HG03280 (cell line): ENCODE measurements at regions not wholly inside any gene's neighbourhood (a gene's known extent, or its start where the extent isn't known, plus 50 kb on each side); places are given as distances from the start of the nearest gene placed in this dataset.
"Not testable (repeated sequence)": the region's sequence is repeated elsewhere in the genome, so short reads cannot be mapped to it uniquely, and the experiment has no call there.

Experiments
- ATAC-seq: cut with Tn5 transposase; IDR thresholded peaks from one replicate; pipeline ENCODE4 v1.9.1; 2021; ENCODE audit warnings: mild to moderate bottlenecking, moderate library complexity; ENCODE audit not compliant: unreplicated experiment

DNA sequence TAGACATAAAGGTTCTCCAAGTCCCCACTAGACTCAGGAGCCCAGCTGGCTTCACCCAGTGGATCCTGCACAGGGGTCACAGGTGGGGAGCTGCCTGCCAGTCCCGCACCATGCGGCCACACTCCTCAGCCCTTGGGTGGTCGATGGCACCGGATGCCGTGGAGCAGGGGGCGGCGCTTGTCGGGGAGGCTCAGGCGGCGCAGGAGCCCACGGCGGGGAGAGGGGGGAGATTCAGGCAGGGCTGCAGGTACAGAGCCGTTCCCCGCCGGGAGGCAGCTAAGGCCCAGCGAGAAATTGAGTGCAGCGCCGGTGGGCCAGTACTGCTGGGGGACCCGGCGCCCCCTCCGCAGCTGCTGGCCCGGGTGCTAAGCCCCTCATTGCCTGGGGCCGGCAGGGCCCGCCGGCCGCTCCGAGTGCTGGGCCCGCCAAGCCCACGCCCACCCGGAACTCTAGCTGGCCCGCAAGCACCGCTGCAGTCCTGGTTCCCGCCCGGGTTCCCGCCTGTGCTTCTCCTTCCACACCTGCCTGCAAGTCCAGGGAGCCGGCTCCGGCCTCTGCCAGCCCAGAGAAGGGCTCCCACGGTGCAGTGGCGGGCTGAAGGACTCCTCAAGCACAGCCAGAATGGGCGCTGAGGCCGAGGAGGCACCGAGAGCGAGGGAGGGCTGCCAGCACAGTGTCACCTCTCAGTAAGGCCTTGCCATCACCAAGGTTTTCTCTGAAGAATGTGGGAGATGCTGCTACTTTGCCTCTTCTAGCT is 58.4 kb upstream of the PPP1R12A start:
- ATAC-seq: no peak

DNA sequence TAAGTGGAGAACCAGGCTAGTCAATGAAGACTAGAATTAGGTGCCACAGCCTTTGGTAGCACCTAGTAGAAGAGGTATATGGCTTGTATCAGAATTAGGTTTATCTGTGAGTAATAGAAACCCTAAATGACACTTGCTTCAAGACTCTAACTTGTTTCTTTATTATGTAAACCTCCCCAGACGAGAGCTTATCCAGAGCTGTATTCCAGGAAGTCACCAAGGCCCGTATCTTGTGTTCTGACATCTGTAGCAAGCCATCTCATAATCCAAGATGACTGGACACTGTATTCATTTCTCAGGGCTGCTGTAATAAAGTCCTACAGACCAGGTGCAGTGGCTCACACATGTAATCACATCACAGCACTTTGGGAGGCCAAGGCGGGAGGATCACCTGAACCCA is 56.7 kb upstream of the PPP1R12A start:
- no peak for ATAC-seq

GRCh38 chr12:79990509-79991338 is 55.8 kb upstream of the PPP1R12A start:
- not testable (repeated sequence) for ATAC-seq

- no peak for ATAC-seq
These were observed 53.5 kb upstream of the PPP1R12A start for GRCh38 chr12:79988368-79988767.

DNA sequence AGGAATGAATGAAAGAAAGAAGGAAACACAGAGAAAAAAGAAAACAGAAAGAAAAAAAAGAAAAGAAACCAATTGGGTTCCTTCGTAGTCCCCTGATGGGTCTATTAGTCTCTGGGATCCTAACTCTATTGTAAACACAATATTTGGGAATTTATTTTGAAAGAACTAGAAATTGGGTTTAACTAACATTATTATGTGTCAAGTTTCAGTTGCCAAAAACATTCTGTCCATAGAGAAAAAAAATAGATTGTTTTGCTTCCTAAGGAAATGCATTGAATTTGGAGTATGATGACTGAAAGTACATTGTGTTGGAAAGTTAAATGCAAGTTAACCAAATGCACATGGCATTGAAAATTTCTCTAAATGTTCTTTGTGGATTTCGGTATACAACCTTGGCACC is 52.8 kb upstream of the PPP1R12A start:
- no peak for ATAC-seq
